ENCODE measurements at regions not wholly inside any gene's neighbourhood (a gene's known extent, or its start where the extent isn't known, plus 50 kb on each side); places are given as distances from the start of the nearest gene placed in this dataset.

GRCh38 chrX:97704474-97704873, 820.8 kb downstream of the RPA4 start:
- TF ChIP-seq REST (IDR thresholded peaks at IDR 0.05; ENCODE audit: low read depth) (no peak), TAF1 (IDR thresholded peaks at IDR 0.05; ENCODE audit: low read depth) (no peak), YY1 (IDR thresholded peaks at IDR 0.05; ENCODE audit: low read depth) (no peak), FOXM1 (IDR thresholded peaks at IDR 0.05; ENCODE audit: borderline replicate concordance, low read depth) (no peak), EGR1 (IDR thresholded peaks at IDR 0.05) (no peak), EP300 (IDR thresholded peaks at IDR 0.05; ENCODE audit: borderline replicate concordance) (no peak), MAX (IDR thresholded peaks at IDR 0.05) (no peak), RAD21 (IDR thresholded peaks at IDR 0.05; ENCODE audit: low read depth) (no peak)

All from Ishikawa (cell line).